Mammary epithelial cell (primary cell): ENCODE measurements at regions not wholly inside any gene's neighbourhood (a gene's known extent, or its start where the extent isn't known, plus 50 kb on each side); places are given as distances from the start of the nearest gene placed in this dataset.

Source experiments
- CTCF ChIP-seq, 2 donors: IDR thresholded peaks in 1 of 2; conservative IDR thresholded peaks in 1 of 2; 2 replicates each; pipeline ENCODE4 v1.5.1; 2011 to 2012; ENCODE audit warnings: inconsistent platforms in 2 of 2, low read length in 2 of 2, mild to moderate bottlenecking in 2 of 2, control low read depth in 1 of 2, low read depth in 1 of 2; ENCODE audit not compliant: insufficient read depth in 1 of 2; ENCODE audit errors: extremely low read depth in 1 of 2
- EZH2 ChIP-seq: IDR thresholded peaks from 2 replicates; pipeline ENCODE4 v1.6.1; 2012; ENCODE audit warnings: low read length, inconsistent platforms, borderline replicate concordance

- TF ChIP-seq CTCF (conservative IDR thresholded peaks at IDR 0.05 in 1 of 2, IDR thresholded peaks at IDR 0.05 in 1 of 2; ENCODE audit: extremely low read depth in 1 of 2, insufficient read depth in 1 of 2, low read depth in 1 of 2, low read length in 2 of 2) (no peak), EZH2 (no peak)
Observed at GRCh38 chr2:204260901-204261300, 284.4 kb upstream of the PARD3B start.
